ENCODE measurements at regions not wholly inside any gene's neighbourhood (a gene's known extent, or its start where the extent isn't known, plus 50 kb on each side); places are given as distances from the start of the nearest gene placed in this dataset.
"Not testable (repeated sequence)": the region's sequence is repeated elsewhere in the genome, so short reads cannot be mapped to it uniquely, and the experiment has no call there.

GRCh38 chr20:12737497-12737896 is 271.3 kb upstream of the SPTLC3 start:
- H3K27me3 ChIP-seq: no peaks in the 10 kb centered on the region
- no peaks in the 10 kb centered on the region for H3K36me3 ChIP-seq
- H3K4me3 ChIP-seq: no peak overlapping the region
- no peak overlapping the region for H3K27ac ChIP-seq
- H3K4me1 ChIP-seq: no peaks in the 10 kb centered on the region
- no peak for DNase-seq
- H3K9me3 ChIP-seq: no peaks in the 10 kb centered on the region
- no peak for TF ChIP-seq POLR2A (IDR thresholded peaks at IDR 0.05)
- TF ChIP-seq CTCF (IDR thresholded peaks at IDR 0.05): no peak

- Histone ChIP-seq H3K4me3 (no peak overlapping the region), H3K9me3 (no peaks in the 10 kb centered on the region), H3K27me3 (no peaks in the 10 kb centered on the region), H3K4me1 (no peaks in the 10 kb centered on the region), H3K36me3 (no peaks in the 10 kb centered on the region), H3K27ac (no peak overlapping the region)
- no peak for TF ChIP-seq POLR2A (IDR thresholded peaks at IDR 0.05)
- no peak for TF ChIP-seq CTCF (IDR thresholded peaks at IDR 0.05)
- no peak for DNase-seq
These were observed 270.9 kb upstream of the SPTLC3 start for GRCh38 chr20:12737900-12738299.

GRCh38 chr20:12740647-12741046 is 268.1 kb upstream of the SPTLC3 start:
- TF ChIP-seq POLR2A (IDR thresholded peaks at IDR 0.05): no peak
- TF ChIP-seq CTCF (IDR thresholded peaks at IDR 0.05): no peak
- Histone ChIP-seq H3K27ac (no peak overlapping the region), H3K27me3 (no peaks in the 10 kb centered on the region), H3K36me3 (no peaks in the 10 kb centered on the region), H3K4me3 (no peak overlapping the region), H3K4me1 (no peaks in the 10 kb centered on the region), H3K9me3 (no peaks in the 10 kb centered on the region)
- DNase-seq: no peak

GRCh38 chr20:12744037-12744436 is 264.7 kb upstream of the SPTLC3 start:
- H3K4me1 ChIP-seq: no peaks in the 10 kb centered on the region
- no peak for DNase-seq
- TF ChIP-seq CTCF (IDR thresholded peaks at IDR 0.05) (no peak), POLR2A (IDR thresholded peaks at IDR 0.05) (no peak)
- no peaks in the 10 kb centered on the region for H3K36me3 ChIP-seq
- no peaks in the 10 kb centered on the region for H3K9me3 ChIP-seq
- no peaks in the 10 kb centered on the region for H3K27me3 ChIP-seq
- no peak overlapping the region for H3K4me3 ChIP-seq
- no peak overlapping the region for H3K27ac ChIP-seq

- Histone ChIP-seq H3K4me3 (no peak overlapping the region), H3K4me1 (no peaks in the 10 kb centered on the region), H3K9me3 (no peaks in the 10 kb centered on the region), H3K27ac (no peak overlapping the region), H3K36me3 (no peaks in the 10 kb centered on the region), H3K27me3 (no peaks in the 10 kb centered on the region)
- DNase-seq: no peak
- no peak for TF ChIP-seq POLR2A (IDR thresholded peaks at IDR 0.05)
- TF ChIP-seq CTCF (IDR thresholded peaks at IDR 0.05): no peak
These were observed 260.3 kb upstream of the SPTLC3 start for GRCh38 chr20:12748359-12748994.

- Histone ChIP-seq H3K4me3 (no peak overlapping the region), H3K4me1 (no peaks in the 10 kb centered on the region), H3K36me3 (no peaks in the 10 kb centered on the region), H3K27ac (no peak overlapping the region), H3K9me3 (no peaks in the 10 kb centered on the region), H3K27me3 (no peaks in the 10 kb centered on the region)
- DNase-seq: no peak
- TF ChIP-seq POLR2A (IDR thresholded peaks at IDR 0.05) (no peak), CTCF (IDR thresholded peaks at IDR 0.05) (no peak)
These were observed 258.6 kb upstream of the SPTLC3 start for GRCh38 chr20:12750221-12750620.

GRCh38 chr20:12752900-12753693 is 255.7 kb upstream of the SPTLC3 start:
- not testable (repeated sequence) for H3K4me3 ChIP-seq, H3K36me3 ChIP-seq, H3K27ac ChIP-seq

GRCh38 chr20:12753742-12754141 is 255.0 kb upstream of the SPTLC3 start:
- not testable (repeated sequence) for H3K27ac ChIP-seq, H3K27me3 ChIP-seq, DNase-seq, H3K4me1 ChIP-seq, H3K9me3 ChIP-seq, H3K36me3 ChIP-seq, H3K4me3 ChIP-seq

More at GRCh38 chr20:12752900-12753693, 255.7 kb upstream of the SPTLC3 start:
- not testable (repeated sequence) for H3K27me3 ChIP-seq, H3K4me1 ChIP-seq, H3K9me3 ChIP-seq, DNase-seq
